Neural progenitor cell (in vitro differentiated cells): ENCODE measurements at regions not wholly inside any gene's neighbourhood (a gene's known extent, or its start where the extent isn't known, plus 50 kb on each side); places are given as distances from the start of the nearest gene placed in this dataset.

ENCODE experiments used
- DNase-seq: peaks from one replicate; pipeline ENCODE4 v3.0.0-alpha.2; 2016; ENCODE audit warnings: low spot score
- H2AFZ ChIP-seq: fragments of 200-600 bp; sonication (generic); replicated peaks from 2 replicates; pipeline ENCODE4 v1.6.1; 2016; ENCODE audit warnings: antibody characterized with exemption
- H3F3A ChIP-seq: fragments of 200-600 bp; sonication (generic); 2 replicates; pipeline ENCODE4 v1.6.1; 2016; ENCODE audit warnings: antibody characterized with exemption, low read depth
- H3K27ac ChIP-seq: fragments of 200-600 bp; sonication (generic); 2 replicates; pipeline ENCODE4 v1.5.1; 2016; ENCODE audit warnings: mild to moderate bottlenecking
- H3K27me3 ChIP-seq: fragments of 200-600 bp; sonication (generic); 2 replicates; pipeline ENCODE4 v1.6.1; 2016; ENCODE audit warnings: mild to moderate bottlenecking, moderate library complexity
- H3K36me3 ChIP-seq: fragments of 200-600 bp; sonication (generic); 2 replicates; pipeline ENCODE4 v1.5.1; 2016
- H3K4me1 ChIP-seq: fragments of 200-600 bp; sonication (generic); 2 replicates; pipeline ENCODE4 v1.6.1; 2016; ENCODE audit warnings: mixed run types
- H3K4me2 ChIP-seq: fragments of 200-600 bp; sonication (generic); 2 replicates; pipeline ENCODE4 v1.6.1; 2016
- H3K4me3 ChIP-seq: fragments of 200-600 bp; sonication (generic); 2 replicates; pipeline ENCODE4 v1.5.1; 2016
- H3K79me2 ChIP-seq: fragments of 200-600 bp; sonication (generic); 2 replicates; pipeline ENCODE4 v1.6.1; 2016; ENCODE audit warnings: low read depth
- H3K9ac ChIP-seq: fragments of 200-600 bp; sonication (generic); 2 replicates; pipeline ENCODE4 v1.6.1; 2016
- H3K9me3 ChIP-seq: fragments of 200-600 bp; sonication (generic); 2 replicates; pipeline ENCODE4 v1.5.1; 2016; ENCODE audit warnings: low read depth
- H4K20me1 ChIP-seq: fragments of 200-600 bp; sonication (generic); 2 replicates; pipeline ENCODE4 v1.6.1; 2016; ENCODE audit warnings: low read depth
- H3K27ac Mint-ChIP-seq: 3 replicates; pipeline ENCODE4 v1.8.0; 2021; ENCODE audit warnings: mixed read lengths
- H3K27me3 Mint-ChIP-seq: 2 replicates; pipeline ENCODE4 v1.8.0; 2022; ENCODE audit warnings: low read depth, mild to moderate bottlenecking, inconsistent platforms, moderate library complexity, mixed read lengths; ENCODE audit not compliant: insufficient read depth
- H3K36me3 Mint-ChIP-seq: 3 replicates; pipeline ENCODE4 v1.8.0; 2021; ENCODE audit warnings: mixed read lengths
- H3K4me1 Mint-ChIP-seq: 3 replicates; pipeline ENCODE4 v1.8.0; 2021; ENCODE audit warnings: mixed read lengths
- H3K4me3 Mint-ChIP-seq: 3 replicates; pipeline ENCODE4 v1.8.0; 2021; ENCODE audit warnings: mild to moderate bottlenecking, moderate library complexity, mixed read lengths
- H3K9me3 Mint-ChIP-seq: 3 replicates; pipeline ENCODE4 v1.8.0; 2020; ENCODE audit warnings: mixed read lengths
- EZH2 ChIP-seq: fragments of 200-600 bp; sonication (generic); IDR thresholded peaks from 2 replicates; pipeline ENCODE4 v1.6.1; 2017; ENCODE audit warnings: antibody characterized with exemption, mild to moderate bottlenecking, moderate library complexity
- EZH2phosphoT487 ChIP-seq: fragments of 200-600 bp; sonication (generic); IDR thresholded peaks from 2 replicates; pipeline ENCODE4 v1.6.1; 2017; ENCODE audit warnings: antibody characterized with exemption
- TF ChIP-seq, protein P1 (sequence below): fragments of 200-600 bp; sonication (generic); IDR thresholded peaks from 2 replicates; pipeline ENCODE4 v1.5.1; 2017; ENCODE audit warnings: antibody characterized with exemption, mild to moderate bottlenecking

- H3K27ac ChIP-seq: no peak overlapping the region
- Mint-ChIP-seq H3K4me1 (peaks cover 10% of the 10 kb centered on the region), H3K27me3 (peaks cover 12% of the 10 kb centered on the region), H3K4me3 (no peak overlapping the region), H3K27ac (no peak overlapping the region), H3K36me3 (no peaks in the 10 kb centered on the region), H3K9me3 (peaks cover 13% of the 10 kb centered on the region)
- H3K4me3 ChIP-seq: no peak overlapping the region
- H2AFZ ChIP-seq: no peak overlapping the region
- H4K20me1 ChIP-seq: no peaks in the 10 kb centered on the region
- no peaks in the 10 kb centered on the region for H3K79me2 ChIP-seq
- H3K9ac ChIP-seq: no peak overlapping the region
- H3K4me1 ChIP-seq: no peaks in the 10 kb centered on the region
- TF ChIP-seq, protein P1, sequence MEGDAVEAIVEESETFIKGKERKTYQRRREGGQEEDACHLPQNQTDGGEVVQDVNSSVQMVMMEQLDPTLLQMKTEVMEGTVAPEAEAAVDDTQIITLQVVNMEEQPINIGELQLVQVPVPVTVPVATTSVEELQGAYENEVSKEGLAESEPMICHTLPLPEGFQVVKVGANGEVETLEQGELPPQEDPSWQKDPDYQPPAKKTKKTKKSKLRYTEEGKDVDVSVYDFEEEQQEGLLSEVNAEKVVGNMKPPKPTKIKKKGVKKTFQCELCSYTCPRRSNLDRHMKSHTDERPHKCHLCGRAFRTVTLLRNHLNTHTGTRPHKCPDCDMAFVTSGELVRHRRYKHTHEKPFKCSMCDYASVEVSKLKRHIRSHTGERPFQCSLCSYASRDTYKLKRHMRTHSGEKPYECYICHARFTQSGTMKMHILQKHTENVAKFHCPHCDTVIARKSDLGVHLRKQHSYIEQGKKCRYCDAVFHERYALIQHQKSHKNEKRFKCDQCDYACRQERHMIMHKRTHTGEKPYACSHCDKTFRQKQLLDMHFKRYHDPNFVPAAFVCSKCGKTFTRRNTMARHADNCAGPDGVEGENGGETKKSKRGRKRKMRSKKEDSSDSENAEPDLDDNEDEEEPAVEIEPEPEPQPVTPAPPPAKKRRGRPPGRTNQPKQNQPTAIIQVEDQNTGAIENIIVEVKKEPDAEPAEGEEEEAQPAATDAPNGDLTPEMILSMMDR: no peak
- TF ChIP-seq EZH2 (no peak), EZH2phosphoT487 (no peak)
- no peaks in the 10 kb centered on the region for H3F3A ChIP-seq
- H3K27me3 ChIP-seq: no peaks in the 10 kb centered on the region
- H3K4me2 ChIP-seq: no peak overlapping the region
- H3K36me3 ChIP-seq: no peaks in the 10 kb centered on the region
- H3K9me3 ChIP-seq: no peaks in the 10 kb centered on the region
- DNase-seq: no peak
Observed at GRCh38 chr15:66917904-66918448, 147.4 kb upstream of the SMAD3 start.

GRCh38 chr15:66919421-66919820 lies 146.0 kb upstream of the SMAD3 start:
- no peak overlapping the region for H3K27ac Mint-ChIP-seq
- H3K9ac ChIP-seq: no peak overlapping the region
- H3K79me2 ChIP-seq: no peaks in the 10 kb centered on the region
- TF ChIP-seq EZH2phosphoT487: no peak
- TF ChIP-seq, protein P1: no peak
- TF ChIP-seq EZH2: no peak
- DNase-seq: no peak
- H3K9me3 Mint-ChIP-seq: peaks cover 17% of the 10 kb centered on the region
- no peaks in the 10 kb centered on the region for H3F3A ChIP-seq
- H3K27me3 Mint-ChIP-seq: peaks cover 17% of the 10 kb centered on the region
- H3K4me3 Mint-ChIP-seq: no peak overlapping the region
- H3K4me1 ChIP-seq: no peaks in the 10 kb centered on the region
- no peaks in the 10 kb centered on the region for H3K9me3 ChIP-seq
- H2AFZ ChIP-seq: no peak overlapping the region
- H3K4me3 ChIP-seq: no peak overlapping the region
- H4K20me1 ChIP-seq: no peaks in the 10 kb centered on the region
- H3K27me3 ChIP-seq: no peaks in the 10 kb centered on the region
- H3K4me2 ChIP-seq: no peak overlapping the region
- peaks cover 11% of the 10 kb centered on the region for H3K4me1 Mint-ChIP-seq
- H3K36me3 ChIP-seq: no peaks in the 10 kb centered on the region
- H3K36me3 Mint-ChIP-seq: no peaks in the 10 kb centered on the region
- no peak overlapping the region for H3K27ac ChIP-seq

DNA sequence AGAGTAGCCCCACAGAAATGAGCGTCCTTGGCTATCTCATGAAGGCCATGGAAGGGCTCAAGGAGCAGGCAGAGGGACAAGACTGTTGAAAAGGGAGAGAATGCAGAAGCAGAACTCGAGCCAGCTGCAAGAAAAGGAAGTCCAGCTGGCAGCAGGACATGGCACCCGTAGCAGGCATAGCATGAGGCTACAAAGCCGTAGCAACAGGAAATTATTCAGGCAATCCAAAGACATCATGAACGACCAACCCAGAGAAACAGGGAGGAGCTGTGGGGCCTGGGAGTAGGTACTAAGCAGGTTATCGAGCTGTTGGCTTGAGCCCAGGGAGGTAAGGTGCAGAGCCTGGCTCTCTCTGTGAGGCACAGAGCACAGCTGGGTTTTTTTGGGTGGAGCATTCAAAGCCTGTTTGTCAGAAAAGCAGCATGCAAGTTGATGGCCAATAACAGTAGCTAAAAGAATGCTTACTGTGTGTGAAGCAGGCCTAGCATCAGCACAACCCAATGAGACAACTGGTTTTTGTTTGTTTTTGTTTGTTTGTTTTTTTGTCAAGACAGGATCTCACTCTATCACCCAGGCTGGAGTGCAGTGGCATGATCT lies 144.0 kb upstream of the SMAD3 start:
- no peak overlapping the region for H2AFZ ChIP-seq
- peaks cover 13% of the 10 kb centered on the region for H3K9me3 Mint-ChIP-seq
- no peak overlapping the region for H3K4me2 ChIP-seq
- no peaks in the 10 kb centered on the region for H3K27me3 ChIP-seq
- H3F3A ChIP-seq: no peaks in the 10 kb centered on the region
- no peak overlapping the region for H3K9ac ChIP-seq
- peaks cover 11% of the 10 kb centered on the region for H3K4me1 Mint-ChIP-seq
- H3K36me3 ChIP-seq: no peaks in the 10 kb centered on the region
- no peaks in the 10 kb centered on the region for H4K20me1 ChIP-seq
- no peak overlapping the region for H3K27ac Mint-ChIP-seq
- no peaks in the 10 kb centered on the region for H3K4me1 ChIP-seq
- H3K27me3 Mint-ChIP-seq: peaks cover 15% of the 10 kb centered on the region
- no peak overlapping the region for H3K4me3 Mint-ChIP-seq
- H3K4me3 ChIP-seq: no peak overlapping the region
- DNase-seq: no peak
- no peaks in the 10 kb centered on the region for H3K36me3 Mint-ChIP-seq
- H3K79me2 ChIP-seq: no peaks in the 10 kb centered on the region
- TF ChIP-seq, protein P1: no peak
- no peak for TF ChIP-seq EZH2phosphoT487
- no peak for TF ChIP-seq EZH2
- no peak overlapping the region for H3K27ac ChIP-seq
- H3K9me3 ChIP-seq: no peaks in the 10 kb centered on the region
